Loucy (cell line): ENCODE measurements at regions not wholly inside any gene's neighbourhood (a gene's known extent, or its start where the extent isn't known, plus 50 kb on each side); places are given as distances from the start of the nearest gene placed in this dataset.

Source experiments
- H2AFZ ChIP-seq: fragments of 200-600 bp; sonication (generic); 2 replicates; pipeline ENCODE4 v1.6.0; 2016; ENCODE audit warnings: antibody characterized with exemption, mild to moderate bottlenecking, low read length, moderate library complexity
- H3F3A ChIP-seq: fragments of 200-600 bp; 2 replicates; pipeline ENCODE4 v1.6.0; 2016; ENCODE audit warnings: antibody characterized with exemption, low read depth, mild to moderate bottlenecking
- H3K27me3 ChIP-seq: fragments of 200-600 bp; sonication (generic); 2 replicates; pipeline ENCODE4 v1.6.1; 2014; ENCODE audit warnings: low read length, mild to moderate bottlenecking; ENCODE audit not compliant: insufficient read depth, poor library complexity, severe bottlenecking
- H3K36me3 ChIP-seq: fragments of 200-600 bp; sonication (generic); 2 replicates; pipeline ENCODE4 v1.6.1; 2016; ENCODE audit warnings: low read length; ENCODE audit not compliant: insufficient read depth
- H3K4me1 ChIP-seq: fragments of 200-600 bp; sonication (generic); 2 replicates; pipeline ENCODE4 v1.5.1; 2014; ENCODE audit warnings: low read length, mild to moderate bottlenecking; ENCODE audit not compliant: insufficient read depth, poor library complexity, severe bottlenecking
- H3K4me2 ChIP-seq: fragments of 200-600 bp; sonication (generic); 2 replicates; pipeline ENCODE4 v1.6.0; 2014; ENCODE audit warnings: antibody characterized with exemption, low read length, low read depth, mild to moderate bottlenecking; ENCODE audit not compliant: poor library complexity, severe bottlenecking
- H3K4me3 ChIP-seq: fragments of 200-600 bp; sonication (generic); 2 replicates; pipeline ENCODE4 v1.5.1; 2014; ENCODE audit warnings: low read length, mild to moderate bottlenecking, mixed read lengths; ENCODE audit not compliant: poor library complexity, severe bottlenecking
- H3K79me2 ChIP-seq: fragments of 200-600 bp; sonication (generic); 2 replicates; pipeline ENCODE4 v1.6.1; 2014; ENCODE audit warnings: low read length; ENCODE audit not compliant: insufficient read depth
- H3K9ac ChIP-seq: fragments of 200-600 bp; sonication (generic); 2 replicates; pipeline ENCODE4 v1.6.0; 2014; ENCODE audit warnings: mild to moderate bottlenecking, low read depth, low read length, moderate library complexity; ENCODE audit not compliant: poor library complexity, severe bottlenecking
- H3K9me2 ChIP-seq: fragments of 200-600 bp; sonication (generic); replicated peaks from 2 replicates; pipeline ENCODE4 v1.6.1; 2016; ENCODE audit warnings: low read depth, low read length, mixed read lengths
- H3K9me3 ChIP-seq: fragments of 200-600 bp; sonication (generic); 2 replicates; pipeline ENCODE4 v1.6.1; 2014; ENCODE audit warnings: mild to moderate bottlenecking, antibody characterized with exemption, low read length, low read depth; ENCODE audit not compliant: insufficient read depth
- H4K20me1 ChIP-seq: fragments of 200-600 bp; sonication (generic); 2 replicates; pipeline ENCODE4 v1.6.0; 2014; ENCODE audit warnings: antibody characterized with exemption, low read length, mild to moderate bottlenecking; ENCODE audit not compliant: insufficient read depth, poor library complexity, severe bottlenecking
- CTCF ChIP-seq: fragments of 200-600 bp; sonication (generic); conservative IDR thresholded peaks from 2 replicates; pipeline ENCODE4 v1.5.1; 2014; ENCODE audit warnings: mild to moderate bottlenecking, antibody characterized with exemption, low read length
- EZH2phosphoT487 ChIP-seq: fragments of 200-600 bp; IDR thresholded peaks from 2 replicates; pipeline ENCODE4 v1.6.1; 2018; ENCODE audit warnings: antibody characterized with exemption, mild to moderate bottlenecking, moderate library complexity, borderline replicate concordance

- TF ChIP-seq EZH2phosphoT487 (no peak), CTCF (no peak)
- Histone ChIP-seq H3F3A (no peaks in the 10 kb centered on the region), H3K79me2 (no peaks in the 10 kb centered on the region), H3K9me3 (no peaks in the 10 kb centered on the region), H4K20me1 (no peaks in the 10 kb centered on the region), H3K9ac (no peak overlapping the region), H3K9me2 (no peaks in the 10 kb centered on the region), H3K4me3 (no peak overlapping the region), H3K27me3 (no peaks in the 10 kb centered on the region), H3K4me2 (no peak overlapping the region), H3K4me1 (no peaks in the 10 kb centered on the region), H2AFZ (no peak overlapping the region), H3K36me3 (no peaks in the 10 kb centered on the region)
Measured at GRCh38 chr13:88369866-88370265, 698.7 kb downstream of the SLITRK5 start.

- Histone ChIP-seq H3K9me2 (no peaks in the 10 kb centered on the region), H3F3A (no peaks in the 10 kb centered on the region), H3K9ac (no peak overlapping the region), H3K36me3 (no peaks in the 10 kb centered on the region), H3K79me2 (no peaks in the 10 kb centered on the region), H3K4me1 (no peaks in the 10 kb centered on the region), H4K20me1 (no peaks in the 10 kb centered on the region), H3K4me2 (no peak overlapping the region), H3K9me3 (no peaks in the 10 kb centered on the region), H2AFZ (no peak overlapping the region), H3K27me3 (no peaks in the 10 kb centered on the region), H3K4me3 (no peak overlapping the region)
- TF ChIP-seq EZH2phosphoT487 (no peak), CTCF (no peak)
Measured at GRCh38 chr13:88376760-88377388, 705.7 kb downstream of the SLITRK5 start.

GRCh38 chr13:88377852-88378251 lies 706.7 kb downstream of the SLITRK5 start:
- Histone ChIP-seq H3K9me3 (no peaks in the 10 kb centered on the region), H3K4me1 (no peaks in the 10 kb centered on the region), H3F3A (no peaks in the 10 kb centered on the region), H3K9me2 (no peaks in the 10 kb centered on the region), H3K4me3 (no peak overlapping the region), H3K4me2 (no peak overlapping the region), H2AFZ (no peak overlapping the region), H3K36me3 (no peaks in the 10 kb centered on the region), H4K20me1 (no peaks in the 10 kb centered on the region), H3K27me3 (no peaks in the 10 kb centered on the region), H3K9ac (no peak overlapping the region), H3K79me2 (no peaks in the 10 kb centered on the region)
- TF ChIP-seq EZH2phosphoT487 (no peak), CTCF (no peak)
